ENCODE measurements at regions not wholly inside any gene's neighbourhood (a gene's known extent, or its start where the extent isn't known, plus 50 kb on each side); places are given as distances from the start of the nearest gene placed in this dataset.
"Not testable (repeated sequence)": the region's sequence is repeated elsewhere in the genome, so short reads cannot be mapped to it uniquely, and the experiment has no call there.

- peak; percentile 31 for DNase-seq (ENCODE audit: low read depth, low spot score)
Observed at GRCh38 chr7:67661-68395, 124.5 kb upstream of the FAM20C start.

GRCh38 chr7:68629-69028, 123.7 kb upstream of the FAM20C start:
- DNase-seq (ENCODE audit: low read depth, low spot score), result peak; percentile 26

- not testable (repeated sequence) for DNase-seq (ENCODE audit: low read depth, low spot score)
Observed at GRCh38 chr7:69052-69451, 123.3 kb upstream of the FAM20C start.

- DNase-seq (ENCODE audit: low read depth, low spot score), result not testable (repeated sequence)
Observed at GRCh38 chr7:69499-70123, 122.8 kb upstream of the FAM20C start.

- not testable (repeated sequence) for DNase-seq (ENCODE audit: low read depth, low spot score)
Observed at GRCh38 chr7:70207-70606, 122.2 kb upstream of the FAM20C start.

GRCh38 chr7:70989-71388, 121.4 kb upstream of the FAM20C start:
- DNase-seq (ENCODE audit: low read depth, low spot score), result not testable (repeated sequence)

- peak; percentile 61 for DNase-seq (ENCODE audit: low read depth, low spot score)
Observed at GRCh38 chr7:72266-73057, 119.9 kb upstream of the FAM20C start.

- DNase-seq (ENCODE audit: low read depth, low spot score), result not testable (repeated sequence)
Observed at GRCh38 chr7:73058-73331, 119.4 kb upstream of the FAM20C start.

GRCh38 chr7:74008-74540, 118.3 kb upstream of the FAM20C start:
- DNase-seq (ENCODE audit: low read depth, low spot score), result not testable (repeated sequence)

GRCh38 chr7:75511-75910, 116.9 kb upstream of the FAM20C start:
- DNase-seq (ENCODE audit: low read depth, low spot score), result not testable (repeated sequence)

- DNase-seq (ENCODE audit: low read depth, low spot score), result not testable (repeated sequence)
Observed at GRCh38 chr7:76202-76601, 116.2 kb upstream of the FAM20C start.

GRCh38 chr7:76829-77395, 115.5 kb upstream of the FAM20C start:
- DNase-seq (ENCODE audit: low read depth, low spot score), result not testable (repeated sequence)

- DNase-seq (ENCODE audit: low read depth, low spot score), result not testable (repeated sequence)
Observed at GRCh38 chr7:78862-79261, 113.5 kb upstream of the FAM20C start.

- not testable (repeated sequence) for DNase-seq (ENCODE audit: low read depth, low spot score)
Observed at GRCh38 chr7:79400-80055, 112.8 kb upstream of the FAM20C start.

GRCh38 chr7:80259-81067, 111.9 kb upstream of the FAM20C start:
- no peak for DNase-seq (ENCODE audit: low read depth, low spot score)

GRCh38 chr7:81068-81925, 111.1 kb upstream of the FAM20C start:
- no peak for DNase-seq (ENCODE audit: low read depth, low spot score)

GRCh38 chr7:81926-82756, 110.2 kb upstream of the FAM20C start:
- no peak for DNase-seq (ENCODE audit: low read depth, low spot score)

GRCh38 chr7:82757-83155, 109.6 kb upstream of the FAM20C start:
- DNase-seq (ENCODE audit: low read depth, low spot score), result no peak

- DNase-seq (ENCODE audit: low read depth, low spot score), result no peak
Observed at GRCh38 chr7:83441-83840, 108.9 kb upstream of the FAM20C start.

All from astrocyte of the hippocampus (primary cell).